ENCODE measurements at regions not wholly inside any gene's neighbourhood (a gene's known extent, or its start where the extent isn't known, plus 50 kb on each side); places are given as distances from the start of the nearest gene placed in this dataset.

DNA sequence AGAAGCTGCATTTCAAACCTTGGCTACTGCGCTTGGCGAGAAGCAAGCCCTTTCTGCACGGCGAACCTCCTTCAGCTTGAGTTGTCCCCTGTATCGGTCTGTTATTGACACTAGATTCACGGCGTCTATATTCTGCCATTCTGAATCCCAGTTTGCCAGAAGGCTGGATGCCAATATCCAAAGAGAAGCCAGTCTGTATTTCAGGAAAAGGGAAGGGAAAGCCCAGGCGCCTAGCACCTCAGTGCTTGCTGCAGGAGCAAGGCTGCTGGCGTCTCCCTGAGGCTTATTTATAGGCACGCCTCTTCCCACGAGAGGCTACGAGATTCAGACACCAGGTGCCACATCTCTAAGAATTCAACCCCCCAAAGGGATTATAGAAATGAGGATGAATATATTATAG is 89.6 kb upstream of the CDH4 start:
- Mint-ChIP-seq H3K27ac (no peak overlapping the region), H3K4me1 (no peaks in the 10 kb centered on the region), H3K4me3 (no peak overlapping the region), H3K36me3 (no peaks in the 10 kb centered on the region), H3K27me3 (peaks cover 3% of the 10 kb centered on the region), H3K9me3 (peaks cover 8% of the 10 kb centered on the region)
- CTCF ChIA-PET: no interaction called here
- no peak for DNase-seq

DNA sequence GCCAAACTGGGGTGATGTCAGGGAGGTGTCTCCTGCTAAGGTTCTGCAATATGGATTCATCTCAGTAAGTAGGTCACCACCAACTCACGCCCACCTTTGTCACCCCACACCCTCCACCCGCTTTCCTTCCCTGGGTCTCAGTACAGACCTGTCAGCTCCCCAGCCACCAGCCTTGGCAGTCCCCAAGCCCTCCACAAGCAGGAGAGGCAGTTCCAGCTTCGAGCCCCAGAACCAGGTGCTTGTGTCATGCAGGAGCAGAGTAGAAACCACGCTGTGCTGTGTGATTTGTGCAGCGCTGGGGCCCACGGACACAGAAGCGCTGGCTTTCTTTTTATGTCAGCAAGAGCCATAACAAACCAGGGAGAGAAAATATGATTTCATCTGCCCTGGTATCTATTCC is 89.0 kb upstream of the CDH4 start:
- peaks cover 8% of the 10 kb centered on the region for H3K9me3 Mint-ChIP-seq
- DNase-seq: no peak
- H3K4me1 Mint-ChIP-seq: no peaks in the 10 kb centered on the region
- no peak overlapping the region for H3K4me3 Mint-ChIP-seq
- peaks cover 3% of the 10 kb centered on the region for H3K27me3 Mint-ChIP-seq
- no peak overlapping the region for H3K27ac Mint-ChIP-seq
- H3K36me3 Mint-ChIP-seq: no peaks in the 10 kb centered on the region
- CTCF ChIA-PET: no interaction called here

DNA sequence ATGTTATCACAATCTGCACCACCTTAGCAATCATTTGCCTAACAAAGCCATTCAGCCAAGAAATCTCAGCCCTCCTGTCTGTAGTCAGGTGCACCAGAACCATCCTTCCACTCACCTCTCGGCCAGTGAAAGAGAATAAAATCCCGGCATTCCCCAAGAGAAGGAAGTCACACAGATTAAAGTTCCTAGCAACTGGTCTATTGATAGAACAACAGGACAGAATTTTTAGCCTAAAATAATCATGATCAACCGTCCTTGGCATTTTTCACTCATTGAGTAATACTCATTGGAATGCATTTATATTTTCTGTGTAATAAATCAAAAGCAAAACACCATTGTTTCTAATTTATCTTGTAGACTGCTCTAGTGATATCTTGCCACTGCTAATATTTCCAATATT is 85.7 kb upstream of the CDH4 start:
- H3K9me3 Mint-ChIP-seq: no peaks in the 10 kb centered on the region
- H3K27me3 Mint-ChIP-seq: peaks cover 3% of the 10 kb centered on the region
- H3K4me1 Mint-ChIP-seq: no peaks in the 10 kb centered on the region
- no peak overlapping the region for H3K27ac Mint-ChIP-seq
- CTCF ChIA-PET: no interaction called here
- no peaks in the 10 kb centered on the region for H3K36me3 Mint-ChIP-seq
- no peak overlapping the region for H3K4me3 Mint-ChIP-seq
- DNase-seq: no peak

DNA sequence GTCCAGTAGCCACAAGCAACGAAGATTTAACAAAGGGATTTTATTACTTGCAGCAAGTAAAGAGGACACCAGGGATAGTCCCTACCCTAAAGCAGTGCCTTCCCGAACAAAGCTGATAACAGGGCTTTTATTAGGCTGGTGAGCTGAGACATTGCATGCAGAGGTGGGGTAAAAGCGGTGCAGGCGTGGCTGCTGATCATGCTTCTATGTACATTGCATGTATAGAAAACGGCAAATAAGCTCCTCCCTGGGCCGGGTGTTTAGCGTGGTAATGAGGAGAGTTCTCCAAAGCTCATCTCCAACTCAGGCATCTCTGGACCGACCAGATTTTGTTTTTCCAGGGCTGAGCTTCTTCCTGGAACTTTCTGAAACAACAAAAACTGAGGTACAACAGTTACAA is 83.5 kb upstream of the CDH4 start:
- H3K4me1 Mint-ChIP-seq: no peaks in the 10 kb centered on the region
- H3K27ac Mint-ChIP-seq: no peak overlapping the region
- CTCF ChIA-PET: no interaction called here
- no peaks in the 10 kb centered on the region for H3K27me3 Mint-ChIP-seq
- DNase-seq: no peak
- H3K9me3 Mint-ChIP-seq: no peaks in the 10 kb centered on the region
- no peaks in the 10 kb centered on the region for H3K36me3 Mint-ChIP-seq
- no peak overlapping the region for H3K4me3 Mint-ChIP-seq

DNA sequence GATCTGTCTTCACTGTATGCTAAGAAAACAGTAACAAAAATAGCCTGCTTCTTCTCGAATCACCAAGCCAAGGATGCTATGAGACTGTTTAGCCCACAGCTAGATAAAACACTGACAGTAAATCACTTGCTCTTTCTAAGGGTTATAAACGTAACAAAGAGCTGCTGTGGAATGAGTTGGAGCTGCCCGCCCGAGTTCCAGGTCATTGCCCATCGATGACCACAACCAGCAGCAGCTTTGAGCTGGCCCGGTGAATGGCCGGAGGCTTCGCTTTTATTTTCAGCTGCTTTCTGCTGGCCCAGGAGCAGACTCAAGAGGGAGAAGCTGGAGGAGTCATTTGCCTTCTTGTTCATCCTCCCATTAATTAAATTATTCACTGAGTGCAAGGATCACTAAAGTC is 82.2 kb upstream of the CDH4 start:
- no peaks in the 10 kb centered on the region for H3K36me3 Mint-ChIP-seq
- no peak overlapping the region for H3K27ac Mint-ChIP-seq
- no peaks in the 10 kb centered on the region for H3K4me1 Mint-ChIP-seq
- H3K27me3 Mint-ChIP-seq: no peaks in the 10 kb centered on the region
- H3K4me3 Mint-ChIP-seq: no peak overlapping the region
- DNase-seq: no peak
- no peaks in the 10 kb centered on the region for H3K9me3 Mint-ChIP-seq
- CTCF ChIA-PET: no interaction called here

DNA sequence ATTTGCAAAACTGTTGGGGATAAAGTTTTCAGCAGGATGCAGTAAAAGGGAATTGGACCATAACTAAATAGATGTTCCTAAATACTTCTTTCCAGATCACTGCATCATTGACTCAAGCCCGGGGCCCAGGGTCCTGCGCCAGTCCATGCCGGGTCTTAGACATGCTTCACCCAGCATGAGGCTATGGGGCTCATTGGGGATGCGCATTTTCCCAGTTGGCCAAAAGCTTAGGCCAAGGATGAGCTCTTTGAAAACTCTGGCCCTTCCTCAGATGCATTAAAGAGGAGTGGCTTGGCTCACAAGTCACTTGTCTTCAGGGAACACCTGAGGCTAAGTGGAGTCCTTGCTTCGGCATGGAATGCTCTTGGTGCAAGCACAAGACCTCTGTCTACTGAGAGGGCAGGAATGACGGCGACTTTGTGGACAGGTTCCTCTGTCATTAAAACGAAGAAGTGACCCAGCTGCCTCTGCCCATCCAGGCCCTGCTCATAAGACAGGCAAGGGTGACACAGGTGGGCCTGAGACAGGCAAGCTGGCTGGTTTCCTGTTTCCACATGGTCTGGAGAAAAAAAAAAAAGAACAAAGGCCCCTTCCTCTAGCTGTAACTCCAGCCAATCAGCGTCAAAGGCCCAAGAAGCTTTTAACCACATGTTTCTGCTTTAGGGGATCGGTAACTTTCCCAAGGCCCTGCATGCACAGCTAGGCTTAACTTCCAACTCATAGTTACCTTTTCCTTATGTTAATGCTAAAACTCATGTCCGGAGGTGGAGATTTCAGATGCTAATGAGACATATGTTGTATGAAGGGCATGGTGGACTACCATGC is 81.4 kb upstream of the CDH4 start:
- Mint-ChIP-seq H3K4me1 (no peaks in the 10 kb centered on the region), H3K27me3 (no peaks in the 10 kb centered on the region), H3K4me3 (no peak overlapping the region), H3K27ac (no peak overlapping the region), H3K9me3 (no peaks in the 10 kb centered on the region), H3K36me3 (no peaks in the 10 kb centered on the region)
- DNase-seq: no peak
- CTCF ChIA-PET: no interaction called here

DNA sequence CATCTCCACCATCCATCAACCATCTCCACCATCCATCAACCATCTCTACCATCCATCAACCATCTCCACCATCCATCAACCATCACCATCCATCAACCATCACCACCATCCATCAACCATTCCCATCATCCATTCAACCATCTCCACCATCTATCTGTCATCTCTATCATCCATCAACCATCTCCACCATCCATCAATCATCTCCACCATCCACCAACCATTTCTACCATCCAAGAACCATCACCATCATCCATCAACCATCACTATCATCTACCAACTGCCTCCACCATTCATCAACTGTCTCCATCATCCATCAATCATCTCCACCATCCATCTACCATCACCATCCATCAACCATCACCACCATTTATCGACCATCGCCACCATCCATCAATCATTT is 78.8 kb upstream of the CDH4 start:
- DNase-seq: no peak
- H3K36me3 Mint-ChIP-seq: no peaks in the 10 kb centered on the region
- H3K4me1 Mint-ChIP-seq: no peaks in the 10 kb centered on the region
- CTCF ChIA-PET: no interaction called here
- H3K4me3 Mint-ChIP-seq: no peak overlapping the region
- no peak overlapping the region for H3K27ac Mint-ChIP-seq
- H3K27me3 Mint-ChIP-seq: no peaks in the 10 kb centered on the region
- H3K9me3 Mint-ChIP-seq: no peaks in the 10 kb centered on the region

DNA sequence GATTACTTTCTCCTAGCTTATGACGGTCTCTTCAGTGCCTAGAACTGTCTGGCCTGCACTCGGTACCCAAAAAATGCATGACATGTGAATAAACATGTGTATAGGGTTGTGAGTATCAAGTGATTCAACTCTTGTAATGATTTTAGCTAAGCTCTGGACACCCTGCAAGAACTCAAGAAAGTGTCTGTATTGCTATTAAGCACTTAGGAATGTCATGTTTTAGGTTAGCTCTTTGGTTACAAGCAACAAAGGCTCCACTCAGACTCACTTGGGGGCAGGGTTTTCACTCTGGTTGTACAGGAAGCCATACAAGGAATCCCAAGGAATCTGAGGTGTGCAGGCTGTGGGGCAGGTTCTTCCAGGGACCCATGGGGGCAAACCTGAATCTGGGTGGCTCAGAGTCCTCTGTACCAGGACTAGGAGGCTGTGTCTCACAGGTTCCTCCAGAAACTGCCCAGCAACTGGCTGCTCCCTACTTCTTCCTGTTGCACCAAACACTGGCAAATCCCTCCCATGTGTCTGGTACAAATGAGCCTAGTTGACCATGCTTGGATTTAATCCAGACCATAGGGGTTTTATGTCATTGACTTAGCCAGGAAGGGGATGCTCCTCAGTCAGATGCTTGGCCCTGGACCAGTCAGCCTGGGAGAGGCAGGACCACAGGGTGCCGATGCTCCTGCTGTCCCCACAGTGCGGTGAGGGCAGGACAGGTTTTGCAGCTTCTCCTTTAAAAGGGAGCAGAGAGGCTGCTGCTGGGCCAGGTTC is 77.9 kb upstream of the CDH4 start:
- CTCF ChIA-PET: no interaction called here
- H3K27ac Mint-ChIP-seq: no peak overlapping the region
- H3K9me3 Mint-ChIP-seq: no peaks in the 10 kb centered on the region
- H3K4me3 Mint-ChIP-seq: no peak overlapping the region
- DNase-seq: no peak
- no peaks in the 10 kb centered on the region for H3K4me1 Mint-ChIP-seq
- H3K36me3 Mint-ChIP-seq: no peaks in the 10 kb centered on the region
- H3K27me3 Mint-ChIP-seq: no peaks in the 10 kb centered on the region

DNA sequence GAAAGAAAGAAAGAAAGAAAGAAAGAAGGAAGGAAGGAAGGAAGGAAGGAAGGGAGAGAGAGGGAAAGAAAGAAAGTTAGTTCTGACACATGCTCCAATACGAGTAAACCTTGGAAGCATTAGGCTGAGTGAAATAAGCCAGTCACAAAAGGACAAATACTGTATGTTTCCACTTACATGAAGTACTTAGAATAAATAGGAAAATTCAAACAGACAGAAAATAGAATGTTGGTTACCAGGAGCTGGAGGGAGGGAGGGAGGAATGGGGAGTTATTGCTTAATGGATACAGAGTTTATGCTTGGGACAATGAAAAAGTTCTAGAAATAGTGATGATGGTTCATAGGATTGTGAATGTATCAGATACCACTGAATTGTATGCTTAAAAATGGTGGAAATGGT is 75.2 kb upstream of the CDH4 start:
- Mint-ChIP-seq H3K4me3 (no peak overlapping the region), H3K27me3 (no peaks in the 10 kb centered on the region), H3K36me3 (no peaks in the 10 kb centered on the region), H3K27ac (no peak overlapping the region), H3K4me1 (no peaks in the 10 kb centered on the region), H3K9me3 (no peaks in the 10 kb centered on the region)
- DNase-seq: no peak
- CTCF ChIA-PET: no interaction called here

DNA sequence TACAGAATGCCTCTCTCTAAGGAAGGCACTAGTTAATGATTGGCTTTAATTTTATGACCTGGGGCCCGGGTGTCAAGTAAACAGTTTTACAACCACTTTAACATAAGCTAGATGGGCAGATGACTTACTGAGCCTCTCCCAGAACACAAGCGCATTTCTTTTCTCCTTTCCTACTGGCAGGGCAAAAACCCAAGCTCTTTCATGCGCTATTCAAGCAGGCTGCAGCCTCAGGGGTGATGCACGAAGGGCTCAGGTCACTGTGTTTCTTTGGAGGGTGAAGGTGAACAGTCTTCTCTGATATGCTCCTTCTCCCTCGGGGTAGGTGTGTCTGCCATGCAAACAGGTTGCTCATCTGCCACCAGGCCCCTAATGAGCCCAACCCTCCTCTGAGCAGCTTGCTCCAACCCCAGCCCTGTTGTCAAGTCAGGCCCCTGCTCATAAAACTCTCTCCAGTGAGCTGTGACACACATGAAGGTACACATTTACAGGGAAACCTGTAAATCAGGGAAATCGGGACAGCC is 73.5 kb upstream of the CDH4 start:
- CTCF ChIA-PET: interaction anchor here (0.5 to 1.2 kb wide), 2 partner anchors 51 kb away, joined by 3 read pairs; no protein-coding TSS in a partner anchor
- Mint-ChIP-seq H3K27ac (no peak overlapping the region), H3K4me3 (no peak overlapping the region), H3K36me3 (no peaks in the 10 kb centered on the region), H3K4me1 (no peaks in the 10 kb centered on the region), H3K27me3 (no peaks in the 10 kb centered on the region), H3K9me3 (no peaks in the 10 kb centered on the region)
- no peak for DNase-seq

DNA sequence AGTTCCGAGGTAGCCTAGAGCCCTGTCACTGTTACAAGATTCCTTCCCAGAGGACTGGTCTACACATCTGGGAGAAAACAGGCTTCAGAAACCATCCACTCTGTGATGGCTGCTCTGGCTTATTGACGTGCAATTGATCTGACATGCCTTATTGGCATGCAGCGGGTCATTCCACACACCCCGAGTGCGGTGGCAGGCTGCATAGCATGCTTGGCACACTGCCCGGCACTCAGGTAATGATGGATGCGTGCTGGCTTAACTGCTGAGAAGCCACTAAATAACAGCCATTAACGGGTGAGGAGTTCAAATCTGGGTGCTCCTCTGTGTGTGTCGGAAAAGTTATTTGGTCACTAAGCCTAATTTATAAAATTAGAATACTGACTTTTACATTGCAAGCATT is 67.9 kb upstream of the CDH4 start:
- DNase-seq: no peak
- CTCF ChIA-PET: no interaction called here

DNA sequence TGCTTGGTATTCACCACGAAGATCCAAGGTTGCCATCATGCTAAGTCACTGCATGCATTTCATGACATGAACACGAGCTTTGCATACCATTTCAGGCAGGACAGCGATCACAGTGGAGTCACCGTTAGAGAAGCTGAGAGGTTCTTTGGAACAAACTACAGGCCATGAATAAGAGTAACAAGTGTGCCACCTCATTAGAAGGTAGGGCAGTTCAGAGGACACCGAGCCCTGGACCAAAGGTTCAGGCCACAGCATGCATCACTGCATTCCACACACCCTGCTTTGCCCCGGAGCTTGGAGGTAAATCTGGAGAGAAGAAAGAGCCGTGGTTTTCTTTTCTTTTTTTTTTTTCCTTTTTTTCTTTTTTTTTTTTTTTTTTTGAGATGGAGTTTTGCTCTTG is 66.9 kb upstream of the CDH4 start:
- H3K27me3 Mint-ChIP-seq: no peaks in the 10 kb centered on the region
- no peaks in the 10 kb centered on the region for H3K9me3 Mint-ChIP-seq
- H3K4me3 Mint-ChIP-seq: no peak overlapping the region
- H3K27ac Mint-ChIP-seq: no peak overlapping the region
- H3K4me1 Mint-ChIP-seq: no peaks in the 10 kb centered on the region
- CTCF ChIA-PET: no interaction called here
- H3K36me3 Mint-ChIP-seq: no peaks in the 10 kb centered on the region
- no peak for DNase-seq

More for the DNA sequence above, 67.9 kb upstream of the CDH4 start:
- no peak overlapping the region for H3K4me3 Mint-ChIP-seq
- no peaks in the 10 kb centered on the region for H3K36me3 Mint-ChIP-seq
- H3K27ac Mint-ChIP-seq: no peak overlapping the region
- H3K27me3 Mint-ChIP-seq: no peaks in the 10 kb centered on the region
- H3K4me1 Mint-ChIP-seq: no peaks in the 10 kb centered on the region
- H3K9me3 Mint-ChIP-seq: no peaks in the 10 kb centered on the region

DNA sequence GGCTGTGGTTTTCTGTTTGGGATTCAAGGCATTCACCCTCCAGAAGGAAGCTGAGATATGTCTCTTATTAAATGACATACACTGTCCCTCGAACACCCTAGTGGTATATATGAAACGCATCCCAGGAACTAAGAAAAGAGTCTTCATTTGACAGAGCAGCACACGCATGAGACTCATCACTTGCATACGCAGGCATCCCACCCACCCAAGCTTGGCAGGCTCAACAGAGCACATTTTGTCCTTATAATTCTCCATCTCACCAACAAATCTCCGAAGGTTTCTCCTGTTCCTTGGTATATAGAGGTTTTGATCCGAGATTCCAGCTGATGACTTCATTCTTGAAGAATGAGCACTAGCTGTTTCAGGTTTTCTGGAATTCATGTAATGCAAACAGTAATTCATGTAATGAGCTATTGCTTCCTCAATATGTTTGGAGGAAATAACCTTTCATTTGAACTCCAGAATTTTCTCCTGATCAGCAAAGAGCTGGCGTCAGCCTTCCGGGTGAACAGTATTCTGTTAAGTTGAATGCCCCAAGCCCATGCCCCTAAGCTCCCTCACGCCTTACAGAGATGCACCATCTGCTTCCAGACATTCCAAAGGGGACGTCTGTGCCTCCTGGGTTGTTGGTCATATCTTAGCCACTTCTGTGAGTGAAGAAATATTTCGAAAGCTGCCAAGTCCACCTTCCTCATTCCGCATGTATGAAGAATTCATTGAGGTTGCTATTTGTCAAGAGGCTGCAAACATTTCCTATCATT is 66.0 kb upstream of the CDH4 start:
- H3K36me3 Mint-ChIP-seq: no peaks in the 10 kb centered on the region
- no peak overlapping the region for H3K4me3 Mint-ChIP-seq
- DNase-seq: no peak
- CTCF ChIA-PET: interaction anchor here (1.0 kb wide), 1 partner anchor 43 kb away, joined by 3 read pairs; no protein-coding TSS in a partner anchor
- H3K4me1 Mint-ChIP-seq: no peaks in the 10 kb centered on the region
- peaks cover 1% of the 10 kb centered on the region for H3K27me3 Mint-ChIP-seq
- no peak overlapping the region for H3K27ac Mint-ChIP-seq
- no peaks in the 10 kb centered on the region for H3K9me3 Mint-ChIP-seq

DNA sequence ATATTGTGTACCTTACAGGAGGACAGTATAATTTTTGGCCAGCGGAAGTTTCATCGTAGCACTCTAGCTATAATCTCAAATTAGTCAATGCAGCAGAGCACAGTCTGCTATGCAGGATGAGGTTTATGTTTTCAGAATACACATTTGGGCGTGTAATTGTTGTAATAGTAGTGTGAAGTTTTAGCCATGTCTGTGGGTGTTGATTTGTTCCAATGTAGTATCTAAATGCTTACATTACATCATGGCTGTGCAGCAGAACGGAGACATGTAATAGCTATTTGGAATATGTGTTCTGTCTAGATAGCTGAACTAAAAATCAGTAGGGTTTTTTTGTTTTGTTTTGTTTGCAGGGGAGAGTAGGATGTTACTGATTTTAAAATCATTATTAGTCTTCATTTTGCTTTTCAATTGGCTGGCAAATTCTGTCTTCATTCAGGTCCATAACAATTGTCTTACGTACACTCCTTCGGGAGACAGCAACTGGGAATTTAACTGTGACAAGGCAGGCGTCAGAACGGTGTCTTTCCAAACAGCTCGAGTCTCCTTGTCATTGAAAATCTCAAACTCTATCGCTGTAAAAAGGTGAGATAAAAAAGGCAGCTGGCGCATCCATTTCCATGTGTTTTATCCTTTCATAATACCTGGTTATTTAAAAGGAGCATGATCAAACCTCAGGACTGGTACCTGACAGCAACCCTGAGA is 65.1 kb upstream of the CDH4 start:
- Mint-ChIP-seq H3K4me1 (no peaks in the 10 kb centered on the region), H3K27me3 (peaks cover 4% of the 10 kb centered on the region), H3K4me3 (no peak overlapping the region), H3K36me3 (no peaks in the 10 kb centered on the region), H3K9me3 (no peaks in the 10 kb centered on the region), H3K27ac (no peak overlapping the region)
- no peak for DNase-seq
- CTCF ChIA-PET: interaction anchor here (1.0 kb wide), 1 partner anchor 42 kb away, joined by 3 read pairs; no protein-coding TSS in a partner anchor

All from activated naive CD4-positive, alpha-beta T cell treated with anti-CD3 and anti-CD28 coated beads, Interleukin-2, amount 10 ng/mL, durations not matched to agents 7 days and 5 days (primary cell).